ENCODE measurements at regions not wholly inside any gene's neighbourhood (a gene's known extent, or its start where the extent isn't known, plus 50 kb on each side); places are given as distances from the start of the nearest gene placed in this dataset.

DNA sequence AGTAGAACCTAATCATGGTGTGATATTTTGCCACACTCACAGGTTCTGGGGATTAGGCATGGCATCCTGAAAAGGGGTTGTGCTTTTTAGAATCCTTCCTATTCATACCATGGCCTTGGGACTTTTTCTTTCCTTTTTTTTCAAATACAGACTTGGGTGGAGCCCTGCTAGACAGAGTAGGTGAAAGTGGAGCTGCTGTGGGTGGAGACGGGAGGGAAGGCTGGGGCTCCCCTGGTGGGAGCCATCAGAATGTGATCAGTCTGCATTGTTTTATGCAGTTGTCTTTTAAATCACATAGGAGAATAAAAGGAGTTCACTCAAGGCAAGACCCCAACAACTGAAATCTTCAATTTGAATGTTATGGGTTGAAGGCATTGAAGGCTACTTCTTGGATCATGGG is 130.2 kb downstream of the VAPA start:
- dilution Hi-C loops (cut with MboI; ENCODE audit: extremely low pct_ligation_motif_present, low sequenced_read_pairs): no loop called here
- H3K9me1 ChIP-seq (ENCODE audit: control insufficient read depth, extremely low read depth, insufficient read depth, low read length): no peaks in the 10 kb centered on the region
- FAIRE-seq: no peak
- no peaks in the 10 kb centered on the region for H3K9me3 ChIP-seq (ENCODE audit: control insufficient read depth, low read depth, low read length)
- H2AFZ ChIP-seq (ENCODE audit: control insufficient read depth, low read length): no peak overlapping the region
- no peaks in the 10 kb centered on the region for H3K79me2 ChIP-seq (ENCODE audit: control insufficient read depth, insufficient read depth, low read length)
- H3K27ac ChIP-seq (ENCODE audit: control insufficient read depth, insufficient read depth, low read length): no peak overlapping the region
- H3K4me3 ChIP-seq (ENCODE audit: control insufficient read depth in 2 of 3, extremely low read depth in 1 of 3, insufficient read depth in 2 of 3, low read depth in 1 of 3, low read length in 3 of 3): no peak overlapping the region
- H3K36me3 ChIP-seq (ENCODE audit: control insufficient read depth in 2 of 2, extremely low read depth in 1 of 2, insufficient read depth in 2 of 2, low read length in 2 of 2): no peaks in the 10 kb centered on the region
- no peak overlapping the region for H3K9ac ChIP-seq (ENCODE audit: control insufficient read depth, extremely low read depth, insufficient read depth, low read length)
- H3K4me2 ChIP-seq (ENCODE audit: control insufficient read depth, extremely low read depth, insufficient read depth, low read depth, low read length): no peak overlapping the region
- no peaks in the 10 kb centered on the region for H4K20me1 ChIP-seq (ENCODE audit: control insufficient read depth, extremely low read depth, insufficient read depth, low read length)
- no peak for TF ChIP-seq EZH2 (IDR thresholded peaks at IDR 0.05; ENCODE audit: low read length)
- TF ChIP-seq, protein P1, sequence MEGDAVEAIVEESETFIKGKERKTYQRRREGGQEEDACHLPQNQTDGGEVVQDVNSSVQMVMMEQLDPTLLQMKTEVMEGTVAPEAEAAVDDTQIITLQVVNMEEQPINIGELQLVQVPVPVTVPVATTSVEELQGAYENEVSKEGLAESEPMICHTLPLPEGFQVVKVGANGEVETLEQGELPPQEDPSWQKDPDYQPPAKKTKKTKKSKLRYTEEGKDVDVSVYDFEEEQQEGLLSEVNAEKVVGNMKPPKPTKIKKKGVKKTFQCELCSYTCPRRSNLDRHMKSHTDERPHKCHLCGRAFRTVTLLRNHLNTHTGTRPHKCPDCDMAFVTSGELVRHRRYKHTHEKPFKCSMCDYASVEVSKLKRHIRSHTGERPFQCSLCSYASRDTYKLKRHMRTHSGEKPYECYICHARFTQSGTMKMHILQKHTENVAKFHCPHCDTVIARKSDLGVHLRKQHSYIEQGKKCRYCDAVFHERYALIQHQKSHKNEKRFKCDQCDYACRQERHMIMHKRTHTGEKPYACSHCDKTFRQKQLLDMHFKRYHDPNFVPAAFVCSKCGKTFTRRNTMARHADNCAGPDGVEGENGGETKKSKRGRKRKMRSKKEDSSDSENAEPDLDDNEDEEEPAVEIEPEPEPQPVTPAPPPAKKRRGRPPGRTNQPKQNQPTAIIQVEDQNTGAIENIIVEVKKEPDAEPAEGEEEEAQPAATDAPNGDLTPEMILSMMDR (optimal IDR thresholded peaks at IDR 0.05 in 1 of 3, IDR thresholded peaks at IDR 0.05 in 1 of 3, conservative IDR thresholded peaks at IDR 0.05 in 1 of 3; ENCODE audit: extremely low read depth in 1 of 3, insufficient read depth in 2 of 3, low read length in 3 of 3): no peak
- peaks cover 5% of the 10 kb centered on the region for H3K4me1 ChIP-seq (ENCODE audit: control insufficient read depth, extremely low read depth, insufficient read depth, low read length)
- H3K27me3 ChIP-seq (ENCODE audit: control insufficient read depth, extremely low read depth, insufficient read depth, low read length): no peaks in the 10 kb centered on the region
- DNase-seq (ENCODE audit: low read depth, low spot score): no peak

DNA sequence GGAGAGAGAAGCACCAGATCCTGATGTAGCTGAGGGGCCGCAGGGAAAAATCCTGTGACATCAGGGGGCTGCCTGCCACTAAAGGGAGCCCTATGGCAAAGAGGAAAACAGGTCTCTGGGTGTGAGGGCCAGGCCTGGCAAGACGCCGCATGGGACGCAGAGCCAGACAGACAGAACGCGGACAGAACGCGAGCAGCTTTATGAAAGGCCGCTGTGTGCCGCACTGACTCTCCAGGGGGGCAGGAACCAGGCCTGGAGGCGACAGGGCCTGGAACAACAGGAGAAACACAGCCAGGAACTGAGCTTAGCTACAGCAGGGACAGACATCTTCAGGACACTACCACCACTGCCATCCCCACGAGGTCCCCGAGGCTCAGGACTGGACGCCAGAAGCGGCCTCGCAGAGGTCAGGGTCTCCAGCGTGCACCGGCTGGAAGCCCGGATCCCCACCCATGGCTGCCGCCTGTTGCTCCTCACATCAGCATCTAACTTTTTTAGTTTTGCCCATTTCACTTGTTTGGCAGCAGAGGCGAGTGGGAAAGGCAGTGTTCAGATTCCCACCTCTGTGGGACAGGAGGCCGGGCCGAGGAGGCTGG is 131.6 kb downstream of the VAPA start:
- TF ChIP-seq, protein P1 (optimal IDR thresholded peaks at IDR 0.05 in 1 of 3, IDR thresholded peaks at IDR 0.05 in 1 of 3, conservative IDR thresholded peaks at IDR 0.05 in 1 of 3; ENCODE audit: extremely low read depth in 1 of 3, insufficient read depth in 2 of 3, low read length in 3 of 3): no peak
- no peak for TF ChIP-seq EZH2 (IDR thresholded peaks at IDR 0.05; ENCODE audit: low read length)
- Histone ChIP-seq H3K4me1 (ENCODE audit: control insufficient read depth, extremely low read depth, insufficient read depth, low read length) (peaks cover 5% of the 10 kb centered on the region), H3K27me3 (ENCODE audit: control insufficient read depth, extremely low read depth, insufficient read depth, low read length) (no peaks in the 10 kb centered on the region), H3K9ac (ENCODE audit: control insufficient read depth, extremely low read depth, insufficient read depth, low read length) (no peak overlapping the region), H3K79me2 (ENCODE audit: control insufficient read depth, insufficient read depth, low read length) (no peaks in the 10 kb centered on the region), H2AFZ (ENCODE audit: control insufficient read depth, low read length) (peak overlapping the region; percentile 66), H3K9me1 (ENCODE audit: control insufficient read depth, extremely low read depth, insufficient read depth, low read length) (no peaks in the 10 kb centered on the region), H3K4me3 (ENCODE audit: control insufficient read depth in 2 of 3, extremely low read depth in 1 of 3, insufficient read depth in 2 of 3, low read depth in 1 of 3, low read length in 3 of 3) (no peak overlapping the region), H3K4me2 (ENCODE audit: control insufficient read depth, extremely low read depth, insufficient read depth, low read depth, low read length) (no peak overlapping the region), H3K9me3 (ENCODE audit: control insufficient read depth, low read depth, low read length) (no peaks in the 10 kb centered on the region), H3K36me3 (ENCODE audit: control insufficient read depth in 2 of 2, extremely low read depth in 1 of 2, insufficient read depth in 2 of 2, low read length in 2 of 2) (no peaks in the 10 kb centered on the region), H3K27ac (ENCODE audit: control insufficient read depth, insufficient read depth, low read length) (no peak overlapping the region), H4K20me1 (ENCODE audit: control insufficient read depth, extremely low read depth, insufficient read depth, low read length) (no peaks in the 10 kb centered on the region)
- dilution Hi-C loops (cut with MboI; ENCODE audit: extremely low pct_ligation_motif_present, low sequenced_read_pairs): no loop called here
- no peak for DNase-seq (ENCODE audit: low read depth, low spot score)
- FAIRE-seq: no peak

Measured in keratinocyte (primary cell).